ENCODE measurements at regions not wholly inside any gene's neighbourhood (a gene's known extent, or its start where the extent isn't known, plus 50 kb on each side); places are given as distances from the start of the nearest gene placed in this dataset.

GRCh38 chr16:56012482-56012811 is 137.3 kb upstream of the CES5A start:
- DNase-seq (ENCODE audit: low read depth, low spot score) (no peak), ATAC-seq (no peak), FAIRE-seq (no peak)
- Histone ChIP-seq H3K4me1 (ENCODE audit: control insufficient read depth, insufficient read depth, low read length) (no peaks in the 10 kb centered on the region), H4K20me1 (ENCODE audit: control insufficient read depth, insufficient read depth) (no peaks in the 10 kb centered on the region; the same call in 1 of the 2 replicates), H3K27ac (ENCODE audit: control insufficient read depth, insufficient read depth) (no peak overlapping the region), H3K27me3 (replicated peaks in 1 of 2; ENCODE audit: control insufficient read depth in 2 of 2, insufficient read depth in 2 of 2, low read length in 1 of 2) (no peaks in the 10 kb centered on the region), H3K4me2 (ENCODE audit: control insufficient read depth, insufficient read depth) (no peak overlapping the region), H3K9ac (ENCODE audit: control insufficient read depth, insufficient read depth, low read length) (no peak overlapping the region), H3K9me3 (replicated peaks; ENCODE audit: control insufficient read depth, insufficient read depth, low read length) (no peaks in the 10 kb centered on the region), H3K36me3 (ENCODE audit: control insufficient read depth in 2 of 2, insufficient read depth in 2 of 2, low read length in 1 of 2) (no peaks in the 10 kb centered on the region), H3K79me2 (ENCODE audit: control insufficient read depth, insufficient read depth, low read length) (no peaks in the 10 kb centered on the region), H3K4me3 (no peak overlapping the region), H2AFZ (ENCODE audit: control insufficient read depth, low read depth, low read length) (no peak overlapping the region)
- no TSS peak for BruUV-seq (replicated peaks)
- 13% methylated on average over 3 of the region's 3 CpGs for WGBS (ENCODE audit: insufficient coverage, insufficient replicate concordance, low lambda C conversion rate, missing lambda C conversion rate)
- ChIA-PET POLR2A (no interaction called here), RAD21 (ENCODE audit: unreplicated experiment) (no interaction called here), SMC1A (ENCODE audit: uncharacterized antibody, unreplicated experiment) (no interaction called here), CTCF (interaction anchor here (1.6 kb wide), 1 partner anchor 9 kb away, joined by 4 read pairs; no protein-coding TSS in a partner anchor)
- in situ Hi-C loops (cut with MboI) = no loop called here
- TF ChIP-seq CBX3 (IDR thresholded peaks at IDR 0.05; ENCODE audit: borderline replicate concordance, low read depth) = no peak
- TF ChIP-seq SUPT20H (IDR thresholded peaks at IDR 0.05; ENCODE audit: borderline replicate concordance, control insufficient read depth, low read depth, low read length) = no peak
- no peak for TF ChIP-seq NFXL1 (IDR thresholded peaks at IDR 0.05; ENCODE audit: borderline replicate concordance)
- no peak for TF ChIP-seq CREB1 (IDR thresholded peaks at IDR 0.05; ENCODE audit: low read depth)
- no peak for TF ChIP-seq ZNF217 (IDR thresholded peaks at IDR 0.05)
- no peak for TF ChIP-seq IKZF2 (IDR thresholded peaks at IDR 0.05)
- TF ChIP-seq, protein P1, sequence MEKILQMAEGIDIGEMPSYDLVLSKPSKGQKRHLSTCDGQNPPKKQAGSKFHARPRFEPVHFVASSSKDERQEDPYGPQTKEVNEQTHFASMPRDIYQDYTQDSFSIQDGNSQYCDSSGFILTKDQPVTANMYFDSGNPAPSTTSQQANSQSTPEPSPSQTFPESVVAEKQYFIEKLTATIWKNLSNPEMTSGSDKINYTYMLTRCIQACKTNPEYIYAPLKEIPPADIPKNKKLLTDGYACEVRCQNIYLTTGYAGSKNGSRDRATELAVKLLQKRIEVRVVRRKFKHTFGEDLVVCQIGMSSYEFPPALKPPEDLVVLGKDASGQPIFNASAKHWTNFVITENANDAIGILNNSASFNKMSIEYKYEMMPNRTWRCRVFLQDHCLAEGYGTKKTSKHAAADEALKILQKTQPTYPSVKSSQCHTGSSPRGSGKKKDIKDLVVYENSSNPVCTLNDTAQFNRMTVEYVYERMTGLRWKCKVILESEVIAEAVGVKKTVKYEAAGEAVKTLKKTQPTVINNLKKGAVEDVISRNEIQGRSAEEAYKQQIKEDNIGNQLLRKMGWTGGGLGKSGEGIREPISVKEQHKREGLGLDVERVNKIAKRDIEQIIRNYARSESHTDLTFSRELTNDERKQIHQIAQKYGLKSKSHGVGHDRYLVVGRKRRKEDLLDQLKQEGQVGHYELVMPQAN (conservative IDR thresholded peaks at IDR 0.05) = no peak
- TF ChIP-seq, protein P2, sequence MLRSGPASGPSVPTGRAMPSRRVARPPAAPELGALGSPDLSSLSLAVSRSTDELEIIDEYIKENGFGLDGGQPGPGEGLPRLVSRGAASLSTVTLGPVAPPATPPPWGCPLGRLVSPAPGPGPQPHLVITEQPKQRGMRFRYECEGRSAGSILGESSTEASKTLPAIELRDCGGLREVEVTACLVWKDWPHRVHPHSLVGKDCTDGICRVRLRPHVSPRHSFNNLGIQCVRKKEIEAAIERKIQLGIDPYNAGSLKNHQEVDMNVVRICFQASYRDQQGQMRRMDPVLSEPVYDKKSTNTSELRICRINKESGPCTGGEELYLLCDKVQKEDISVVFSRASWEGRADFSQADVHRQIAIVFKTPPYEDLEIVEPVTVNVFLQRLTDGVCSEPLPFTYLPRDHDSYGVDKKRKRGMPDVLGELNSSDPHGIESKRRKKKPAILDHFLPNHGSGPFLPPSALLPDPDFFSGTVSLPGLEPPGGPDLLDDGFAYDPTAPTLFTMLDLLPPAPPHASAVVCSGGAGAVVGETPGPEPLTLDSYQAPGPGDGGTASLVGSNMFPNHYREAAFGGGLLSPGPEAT (IDR thresholded peaks at IDR 0.05; ENCODE audit: low read depth) = no peak
- no peak for TF ChIP-seq IKZF1 (conservative IDR thresholded peaks at IDR 0.05)
- no peak for TF ChIP-seq HCFC1 (IDR thresholded peaks at IDR 0.05; ENCODE audit: low read length)
- no peak for TF ChIP-seq YY1 (IDR thresholded peaks at IDR 0.05; ENCODE audit: low read depth, low read length)
- intact Hi-C loops (cut with micrococcal nuclease; ENCODE audit: unreplicated experiment) = no loop called here

Measured in GM12878 (cell line).